NCI-H2107 (cell line): ENCODE measurements at regions not wholly inside any gene's neighbourhood (a gene's known extent, or its start where the extent isn't known, plus 50 kb on each side); places are given as distances from the start of the nearest gene placed in this dataset.
A peak's percentile ranks its signal among the peaks of the same experiment; 100 is the strongest.

Source experiments
- DNase-seq: peaks from one replicate; lab custom pipeline; 2025; lab: John Stamatoyannopoulos, UW

- DNase-seq: no peak
Observed at GRCh38 chr13:72109863-72110262, 242.9 kb upstream of the DACH1 start.

DNA sequence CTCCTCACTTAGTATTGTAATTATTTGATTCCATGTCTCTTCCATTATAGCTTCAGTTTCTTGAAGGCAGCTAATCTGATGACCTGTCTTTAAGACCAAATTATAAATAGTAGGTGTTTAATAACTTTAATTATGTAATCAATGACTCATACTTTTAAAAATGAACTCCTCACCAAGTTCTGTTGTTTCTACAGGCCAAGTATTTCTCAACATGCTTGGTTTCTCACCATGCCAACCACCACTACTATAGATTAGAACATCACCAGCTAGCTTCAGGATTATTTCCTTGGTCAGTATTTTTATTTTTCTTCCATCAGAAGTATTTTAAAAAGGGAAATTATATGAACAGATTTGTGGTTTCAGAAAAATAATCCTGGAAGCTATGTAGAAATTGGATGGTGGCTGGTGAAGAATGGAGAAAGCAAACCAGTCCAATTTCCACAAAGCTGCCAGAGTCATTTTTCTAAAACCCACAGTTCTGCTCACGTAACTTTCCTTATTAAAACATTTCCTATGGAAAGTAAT, 237.7 kb upstream of the DACH1 start:
- no peak for DNase-seq

DNA sequence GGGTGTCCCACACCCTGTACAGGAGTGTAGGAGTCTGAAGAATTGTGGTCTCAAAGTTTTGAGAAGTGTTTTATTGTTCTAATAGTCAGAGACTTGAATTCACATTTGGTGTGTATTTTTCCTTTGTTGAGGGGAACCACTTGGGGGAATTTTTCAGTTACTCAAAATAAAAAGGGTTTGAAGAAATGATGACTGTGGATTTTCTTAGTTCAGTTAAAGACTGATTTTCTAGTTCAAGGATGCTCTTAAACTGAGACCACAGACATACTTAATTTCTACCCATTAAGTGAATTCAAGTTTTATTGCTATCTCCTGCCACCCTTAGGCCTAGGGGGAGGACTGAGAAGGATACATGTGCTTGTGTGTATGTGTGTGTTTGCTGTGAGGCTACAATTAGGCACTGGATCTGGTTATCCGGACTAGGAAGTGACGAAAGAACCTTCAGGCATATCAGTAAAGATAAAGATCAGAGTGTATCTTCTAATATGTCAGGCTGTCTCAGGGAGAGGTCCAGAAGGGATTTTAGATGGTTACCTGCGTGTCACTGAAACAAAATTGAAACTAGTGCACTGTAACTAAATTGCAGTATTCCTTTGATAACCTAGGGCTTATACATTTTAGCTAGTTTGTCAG, 234.9 kb upstream of the DACH1 start:
- no peak for DNase-seq

- no peak for DNase-seq
Observed at GRCh38 chr13:72100339-72100738, 233.3 kb upstream of the DACH1 start.

DNA sequence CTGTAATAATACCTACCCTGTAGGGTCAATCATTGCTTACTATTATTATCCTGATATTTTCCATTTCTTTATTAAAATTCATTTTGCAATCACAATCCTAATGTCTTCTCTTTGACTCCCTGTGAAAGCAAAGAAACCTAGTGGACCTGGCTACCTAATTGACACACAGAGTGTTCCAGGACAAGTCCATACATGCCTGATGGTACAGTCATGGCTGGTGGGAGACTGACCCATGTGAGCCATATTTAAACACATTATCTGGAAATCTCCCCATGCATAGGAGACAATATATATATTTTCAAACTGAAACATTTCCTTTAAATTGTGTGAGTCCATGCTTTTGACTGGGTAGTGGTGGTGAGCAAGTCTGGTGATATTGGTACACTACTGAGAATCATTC, 230.6 kb upstream of the DACH1 start:
- DNase-seq: no peak

- DNase-seq: no peak
Observed at GRCh38 chr13:72093262-72093661, 226.3 kb upstream of the DACH1 start.

GRCh38 chr13:72074663-72075062, 207.7 kb upstream of the DACH1 start:
- no peak for DNase-seq

DNA sequence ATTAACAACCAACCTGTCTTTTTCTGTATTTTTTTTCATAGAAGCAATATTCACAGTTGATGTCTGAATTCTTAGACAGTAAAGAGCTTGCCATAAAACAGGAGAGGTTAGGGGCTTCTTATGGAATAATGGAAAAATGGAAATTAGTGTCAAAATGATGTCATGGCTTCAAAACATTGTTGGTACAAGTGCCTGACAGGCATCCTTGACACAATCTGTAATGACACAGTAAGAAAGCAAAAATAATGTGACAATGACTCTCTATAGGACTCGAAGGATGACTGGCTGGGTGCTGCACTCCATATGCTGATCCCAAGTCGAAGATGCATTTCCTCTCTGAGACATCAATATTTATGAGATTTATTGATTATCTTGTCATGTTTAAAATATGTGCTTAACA, 205.3 kb upstream of the DACH1 start:
- DNase-seq: no peak

GRCh38 chr13:72071713-72072112, 204.7 kb upstream of the DACH1 start:
- no peak for DNase-seq

GRCh38 chr13:72062566-72062965, 195.6 kb upstream of the DACH1 start:
- DNase-seq: no peak

DNA sequence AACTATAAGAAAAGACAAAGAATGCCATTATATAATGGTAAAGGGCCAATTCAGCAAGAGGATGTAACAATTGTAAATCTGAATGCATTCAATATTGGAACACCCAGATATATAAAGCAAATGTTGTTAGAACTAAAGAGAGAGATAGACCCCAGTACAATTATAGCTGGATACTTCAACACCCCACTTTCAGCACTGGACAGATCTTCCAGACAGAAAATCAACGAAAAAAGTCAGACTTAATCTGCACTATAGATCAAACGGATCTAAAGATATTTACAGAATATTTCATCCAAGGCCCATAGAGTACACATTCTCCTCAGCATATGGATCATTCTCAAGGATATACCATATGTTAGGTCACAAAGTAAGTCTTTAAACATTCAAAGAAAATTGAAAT, 194.6 kb upstream of the DACH1 start:
- DNase-seq: no peak

- no peak for DNase-seq
Observed at GRCh38 chr13:72050251-72050650, 183.2 kb upstream of the DACH1 start.

GRCh38 chr13:72043366-72043765, 176.4 kb upstream of the DACH1 start:
- no peak for DNase-seq

GRCh38 chr13:72041165-72041564, 174.2 kb upstream of the DACH1 start:
- no peak for DNase-seq

DNA sequence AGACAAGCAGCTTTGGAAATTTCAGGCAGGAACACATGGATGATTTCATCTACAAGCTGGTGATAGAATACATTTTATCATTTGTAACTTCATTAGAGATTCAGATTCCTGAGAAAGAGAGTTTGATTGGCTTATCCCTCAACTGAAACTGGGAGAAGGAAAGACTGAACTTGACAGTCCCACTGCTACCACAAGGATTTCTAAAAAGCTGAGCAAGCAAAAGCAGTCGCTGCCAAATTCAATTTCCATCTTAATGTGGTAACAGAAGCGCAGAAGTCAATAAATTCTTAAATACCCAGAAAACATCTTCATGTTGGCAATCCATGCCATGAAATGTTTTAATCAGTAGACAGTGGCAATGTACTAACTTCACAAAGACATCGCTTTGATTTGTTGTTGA, 172.1 kb upstream of the DACH1 start:
- DNase-seq: no peak

- no peak for DNase-seq
Observed at GRCh38 chr13:72029981-72030380, 163.0 kb upstream of the DACH1 start.

DNA sequence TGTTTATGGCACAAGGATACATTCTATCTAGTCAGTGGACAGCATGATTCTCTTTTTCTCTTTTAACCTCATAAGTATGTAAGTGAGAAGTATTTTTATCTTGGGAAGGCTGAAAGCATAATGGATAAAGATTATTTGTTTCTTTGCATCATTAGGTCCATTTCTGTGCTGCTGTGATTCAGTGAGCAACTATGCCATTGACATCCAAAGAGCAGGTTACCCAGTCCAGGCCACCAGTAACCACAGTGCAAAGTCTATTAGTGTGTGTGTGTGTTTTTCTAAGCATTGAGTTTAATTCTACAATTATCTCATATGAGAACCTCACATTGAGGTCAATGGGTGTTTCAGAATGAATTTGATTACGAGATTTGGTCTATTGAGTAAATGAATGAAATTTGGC, 158.8 kb upstream of the DACH1 start:
- DNase-seq: no peak

DNA sequence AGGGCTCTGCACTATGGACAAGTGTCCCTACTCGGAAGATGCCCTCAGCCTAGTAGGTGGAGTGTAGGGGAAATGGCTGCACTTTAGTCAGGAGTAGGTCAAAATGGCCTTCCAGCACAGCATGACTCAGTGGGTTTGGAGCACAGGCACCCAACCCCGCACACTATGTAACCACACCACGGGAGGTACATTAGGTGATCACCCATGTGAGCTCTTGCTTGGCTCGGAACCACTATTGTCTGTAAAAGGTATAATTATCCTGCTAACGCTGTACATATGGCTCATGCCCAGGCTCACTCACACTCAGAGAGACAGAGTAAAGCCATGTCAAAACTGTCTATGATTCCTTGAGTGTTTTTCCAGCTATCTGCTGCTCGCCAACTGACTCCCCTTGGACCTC, 156.9 kb upstream of the DACH1 start:
- DNase-seq: no peak

DNA sequence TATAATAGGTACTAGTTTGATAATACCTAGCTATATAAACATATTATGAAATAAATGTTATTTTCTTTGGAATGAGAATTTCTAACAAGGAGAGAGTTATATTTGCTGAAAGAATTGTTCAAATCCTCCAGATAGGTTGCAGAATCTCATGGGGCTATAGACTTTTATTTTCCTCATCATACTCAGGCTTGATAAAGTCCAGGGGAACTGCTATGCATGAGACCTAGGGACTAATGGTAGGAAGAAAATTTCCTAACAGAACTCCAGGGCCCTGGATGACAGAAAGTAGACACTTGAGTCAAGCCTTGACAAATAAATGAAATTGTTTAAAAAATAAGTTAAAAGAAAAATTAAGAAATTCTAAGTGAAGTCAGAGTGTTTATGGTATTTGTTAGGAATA, 138.5 kb upstream of the DACH1 start:
- DNase-seq: no peak

DNA sequence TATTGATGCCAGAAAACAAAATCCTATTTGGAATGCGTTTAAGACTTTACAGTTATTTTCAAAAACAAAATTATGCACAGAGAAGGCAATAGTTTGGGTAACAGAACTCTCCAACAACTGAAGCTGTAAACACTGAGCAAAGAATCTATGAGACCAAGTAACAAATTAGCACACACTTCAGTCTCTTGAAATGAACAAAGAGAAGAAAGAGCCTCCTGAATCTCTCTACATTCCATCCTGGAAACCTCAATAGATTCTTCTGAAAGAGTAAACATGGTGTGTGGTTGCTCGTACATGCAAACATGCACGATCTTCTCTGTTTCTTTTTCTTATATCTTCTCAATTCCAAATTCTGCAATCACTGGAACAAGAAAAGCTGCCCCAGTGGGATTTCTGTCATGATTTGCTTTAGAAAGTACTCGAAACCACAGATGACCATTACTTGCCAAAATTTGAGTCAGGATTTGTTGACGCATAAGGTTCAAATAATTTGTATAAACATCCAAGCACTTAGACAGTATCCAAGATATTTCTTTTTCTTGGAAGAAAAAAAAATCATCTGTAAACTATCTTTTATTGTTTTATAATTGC, 137.9 kb upstream of the DACH1 start:
- DNase-seq: no peak

DNA sequence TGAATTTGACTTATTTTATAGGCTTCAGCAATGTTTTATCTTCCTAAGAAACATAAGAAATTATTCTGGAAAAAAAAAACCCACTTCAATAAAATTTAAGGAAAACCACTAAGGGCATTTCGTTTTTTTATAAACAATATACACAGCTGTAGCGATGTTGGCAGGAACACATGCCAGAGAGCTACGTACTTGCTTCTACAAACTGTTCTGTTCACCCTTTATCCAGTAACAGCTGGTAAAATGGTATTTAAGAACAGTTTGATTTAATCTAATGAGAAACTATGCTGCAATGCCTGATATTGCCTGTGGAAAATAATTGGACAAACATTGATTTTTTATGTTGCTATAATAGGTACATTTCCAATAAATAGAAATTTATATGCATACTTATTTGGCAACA, 137.2 kb upstream of the DACH1 start:
- no peak for DNase-seq

- DNase-seq: no peak
Observed at GRCh38 chr13:71998223-71998622, 131.2 kb upstream of the DACH1 start.

DNA sequence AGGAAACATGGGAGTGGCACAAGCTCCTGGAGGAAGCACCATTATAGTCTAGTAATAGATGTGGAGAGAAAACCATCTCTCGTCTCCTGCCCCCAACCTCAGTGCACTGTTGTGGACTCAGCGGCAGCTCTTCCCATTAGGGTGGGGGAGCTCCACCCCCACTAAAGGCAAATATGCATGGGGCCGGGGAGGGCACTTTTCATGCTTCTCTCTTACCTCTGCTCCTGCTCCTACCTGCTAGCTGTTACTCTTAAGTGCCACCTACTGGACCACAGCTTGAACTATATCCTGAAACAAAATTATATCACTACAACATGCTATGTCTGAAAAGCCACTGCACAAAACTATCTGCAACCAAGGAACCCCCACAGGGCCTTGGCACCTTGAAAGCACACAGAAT, 112.6 kb upstream of the DACH1 start:
- peak; percentile 20 for DNase-seq

DNA sequence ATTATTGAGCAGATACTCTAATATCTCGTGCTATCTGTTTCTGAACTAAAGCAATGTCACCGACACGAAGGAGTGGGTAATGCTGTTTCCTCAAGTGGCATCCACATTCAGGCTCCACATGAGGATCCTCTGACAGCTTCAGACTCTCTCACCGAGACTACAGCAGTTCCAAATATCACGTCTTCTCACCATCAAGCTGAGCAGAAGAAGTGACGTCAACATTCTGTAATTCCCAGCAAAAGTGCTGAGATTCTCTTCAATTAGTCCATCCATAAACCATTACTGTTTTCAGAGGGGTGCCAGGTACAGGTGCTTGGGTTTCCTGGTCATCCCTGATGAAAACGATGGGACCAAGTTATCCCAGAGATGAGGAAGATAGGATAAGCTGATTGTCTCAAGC, 110.0 kb upstream of the DACH1 start:
- no peak for DNase-seq
